ENCODE measurements at regions not wholly inside any gene's neighbourhood (a gene's known extent, or its start where the extent isn't known, plus 50 kb on each side); places are given as distances from the start of the nearest gene placed in this dataset.
"Not testable (repeated sequence)": the region's sequence is repeated elsewhere in the genome, so short reads cannot be mapped to it uniquely, and the experiment has no call there.

DNA sequence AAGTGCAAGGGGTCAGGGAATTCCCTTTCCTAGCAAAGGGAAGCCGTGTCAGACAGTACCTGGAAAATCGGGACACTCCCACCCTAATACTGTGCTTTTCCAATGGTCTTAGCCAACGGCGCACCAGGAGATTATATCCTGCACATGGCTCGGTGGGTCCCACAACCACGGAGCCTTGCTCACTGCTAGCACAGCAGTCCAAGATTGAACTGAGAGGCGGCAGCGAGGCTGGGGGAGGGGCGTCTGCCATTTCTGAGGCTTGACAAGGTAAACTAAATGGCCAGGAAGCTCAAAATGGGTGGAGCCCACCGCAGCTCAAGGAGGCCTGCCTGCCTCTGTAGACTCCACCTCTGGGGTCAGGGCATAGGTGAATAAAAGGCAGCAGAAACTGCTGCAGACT, 76.5 kb upstream of the LINC00632 start:
- not testable (repeated sequence) for H3K27me3 ChIP-seq (replicated peaks; ENCODE audit: insufficient read depth, low read length); H3K36me3 ChIP-seq (replicated peaks; ENCODE audit: insufficient read depth, low read length); H3K9me3 ChIP-seq (replicated peaks; ENCODE audit: insufficient read depth, low read length); DNase-seq; H3K9me2 ChIP-seq (replicated peaks; ENCODE audit: insufficient read depth, low read length); H3K27ac ChIP-seq (ENCODE audit: low read length); H3K4me3 ChIP-seq (ENCODE audit: low read length); H3F3A ChIP-seq (ENCODE audit: insufficient read depth, low read length); H3K4me2 ChIP-seq (ENCODE audit: low read depth, low read length); H3K9ac ChIP-seq (ENCODE audit: low read length); H3K79me2 ChIP-seq (ENCODE audit: low read length); H3K4me1 ChIP-seq (ENCODE audit: low read length); H4K20me1 ChIP-seq (ENCODE audit: insufficient read depth, low read length); H2AFZ ChIP-seq (ENCODE audit: low read length)

DNA sequence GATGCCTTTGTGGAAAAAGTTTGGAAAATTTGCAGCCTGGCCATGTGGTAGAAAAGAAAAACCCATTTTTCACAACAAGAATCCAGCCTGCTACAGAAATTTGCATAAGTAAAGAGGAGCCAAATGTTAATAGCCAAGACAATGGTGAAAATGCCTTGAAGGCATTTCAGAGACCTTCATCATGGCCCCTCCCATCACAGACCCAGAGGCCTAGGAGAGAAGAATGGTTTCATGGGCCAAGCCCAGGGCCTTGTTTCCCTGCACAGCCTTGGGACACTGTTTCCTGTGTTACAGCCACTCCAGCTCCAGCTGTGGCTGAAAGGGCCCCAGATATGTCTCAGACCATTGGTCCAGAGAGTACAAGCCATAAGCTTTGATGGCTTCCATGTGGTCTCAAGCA, 101.4 kb upstream of the LINC00632 start:
- Histone ChIP-seq H3K4me2 (ENCODE audit: low read depth, low read length) (no peak overlapping the region), H3K9me3 (replicated peaks; ENCODE audit: insufficient read depth, low read length) (no peaks in the 10 kb centered on the region), H3K36me3 (replicated peaks; ENCODE audit: insufficient read depth, low read length) (no peaks in the 10 kb centered on the region), H2AFZ (ENCODE audit: low read length) (no peak overlapping the region), H3K9ac (ENCODE audit: low read length) (no peak overlapping the region), H3F3A (ENCODE audit: insufficient read depth, low read length) (no peaks in the 10 kb centered on the region), H3K27me3 (replicated peaks; ENCODE audit: insufficient read depth, low read length) (no peaks in the 10 kb centered on the region), H3K79me2 (ENCODE audit: low read length) (no peaks in the 10 kb centered on the region), H3K27ac (ENCODE audit: low read length) (no peak overlapping the region), H3K9me2 (replicated peaks; ENCODE audit: insufficient read depth, low read length) (no peaks in the 10 kb centered on the region), H3K4me3 (ENCODE audit: low read length) (no peak overlapping the region), H3K4me1 (ENCODE audit: low read length) (no peaks in the 10 kb centered on the region), H4K20me1 (ENCODE audit: insufficient read depth, low read length) (no peaks in the 10 kb centered on the region)
- no peak for DNase-seq
- TF ChIP-seq EZH2phosphoT487 (IDR thresholded peaks at IDR 0.05; ENCODE audit: low read length) (no peak), EZH2 (optimal IDR thresholded peaks at IDR 0.05; ENCODE audit: low read depth, low read length) (no peak)
- TF ChIP-seq, protein P1, sequence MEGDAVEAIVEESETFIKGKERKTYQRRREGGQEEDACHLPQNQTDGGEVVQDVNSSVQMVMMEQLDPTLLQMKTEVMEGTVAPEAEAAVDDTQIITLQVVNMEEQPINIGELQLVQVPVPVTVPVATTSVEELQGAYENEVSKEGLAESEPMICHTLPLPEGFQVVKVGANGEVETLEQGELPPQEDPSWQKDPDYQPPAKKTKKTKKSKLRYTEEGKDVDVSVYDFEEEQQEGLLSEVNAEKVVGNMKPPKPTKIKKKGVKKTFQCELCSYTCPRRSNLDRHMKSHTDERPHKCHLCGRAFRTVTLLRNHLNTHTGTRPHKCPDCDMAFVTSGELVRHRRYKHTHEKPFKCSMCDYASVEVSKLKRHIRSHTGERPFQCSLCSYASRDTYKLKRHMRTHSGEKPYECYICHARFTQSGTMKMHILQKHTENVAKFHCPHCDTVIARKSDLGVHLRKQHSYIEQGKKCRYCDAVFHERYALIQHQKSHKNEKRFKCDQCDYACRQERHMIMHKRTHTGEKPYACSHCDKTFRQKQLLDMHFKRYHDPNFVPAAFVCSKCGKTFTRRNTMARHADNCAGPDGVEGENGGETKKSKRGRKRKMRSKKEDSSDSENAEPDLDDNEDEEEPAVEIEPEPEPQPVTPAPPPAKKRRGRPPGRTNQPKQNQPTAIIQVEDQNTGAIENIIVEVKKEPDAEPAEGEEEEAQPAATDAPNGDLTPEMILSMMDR (IDR thresholded peaks at IDR 0.05; ENCODE audit: low read length), result no peak

DNA sequence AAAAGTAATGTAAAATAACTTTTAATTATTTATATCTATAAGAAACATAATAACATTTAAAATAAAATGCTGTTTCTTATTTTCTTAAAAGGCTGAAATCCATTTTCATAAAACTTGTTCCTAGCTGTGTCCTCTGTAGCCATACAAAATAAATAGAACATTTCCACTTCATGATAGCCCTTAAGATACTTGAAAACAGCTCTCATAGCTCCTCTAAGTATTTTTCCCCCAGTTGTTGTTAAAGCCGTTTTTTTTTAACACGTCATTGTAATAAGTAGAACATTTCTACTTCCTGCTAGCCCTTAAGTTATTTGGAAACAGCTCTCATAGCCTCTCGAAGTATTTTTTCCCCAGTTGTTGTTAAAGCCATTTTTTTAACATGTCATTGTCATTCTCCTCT, 97.3 kb upstream of the SOX3 start:
- Histone ChIP-seq H3K4me2 (ENCODE audit: low read depth, low read length) (no peak overlapping the region), H3K9me3 (replicated peaks; ENCODE audit: insufficient read depth, low read length) (no peaks in the 10 kb centered on the region), H3K79me2 (ENCODE audit: low read length) (no peaks in the 10 kb centered on the region), H3K4me3 (ENCODE audit: low read length) (no peak overlapping the region), H3K27ac (ENCODE audit: low read length) (no peak overlapping the region), H3K9ac (ENCODE audit: low read length) (no peak overlapping the region), H3F3A (ENCODE audit: insufficient read depth, low read length) (no peaks in the 10 kb centered on the region), H4K20me1 (ENCODE audit: insufficient read depth, low read length) (no peaks in the 10 kb centered on the region), H2AFZ (ENCODE audit: low read length) (no peak overlapping the region), H3K4me1 (ENCODE audit: low read length) (no peaks in the 10 kb centered on the region), H3K27me3 (replicated peaks; ENCODE audit: insufficient read depth, low read length) (no peaks in the 10 kb centered on the region), H3K36me3 (replicated peaks; ENCODE audit: insufficient read depth, low read length) (no peaks in the 10 kb centered on the region), H3K9me2 (replicated peaks; ENCODE audit: insufficient read depth, low read length) (no peaks in the 10 kb centered on the region)
- no peak for DNase-seq
- TF ChIP-seq, protein P1 (IDR thresholded peaks at IDR 0.05; ENCODE audit: low read length), result no peak
- no peak for TF ChIP-seq EZH2phosphoT487 (IDR thresholded peaks at IDR 0.05; ENCODE audit: low read length)
- no peak for TF ChIP-seq EZH2 (optimal IDR thresholded peaks at IDR 0.05; ENCODE audit: low read depth, low read length)

DNA sequence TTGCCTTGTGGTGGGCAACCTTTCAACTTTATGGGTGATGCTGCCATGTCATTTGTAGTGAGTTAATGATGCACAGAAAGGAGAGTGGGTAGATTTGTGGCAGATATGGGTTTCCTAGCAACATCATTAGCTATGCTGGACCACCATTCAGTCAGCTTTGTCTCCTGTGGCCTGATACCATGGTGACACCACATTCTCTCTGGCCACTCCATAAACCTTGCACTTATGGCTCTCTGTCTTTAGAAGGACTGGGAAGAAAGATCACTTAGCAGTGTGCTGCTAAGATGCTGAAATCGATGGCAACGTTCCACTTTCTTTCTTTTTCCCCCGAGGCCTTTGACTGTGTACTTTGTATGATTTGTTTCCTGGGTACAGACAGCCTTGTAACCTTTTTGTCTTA, 95.0 kb upstream of the SOX3 start:
- no peak overlapping the region for H3K9ac ChIP-seq (ENCODE audit: low read length)
- no peaks in the 10 kb centered on the region for H3K27me3 ChIP-seq (replicated peaks; ENCODE audit: insufficient read depth, low read length)
- H3K4me3 ChIP-seq (ENCODE audit: low read length), result no peak overlapping the region
- H3K79me2 ChIP-seq (ENCODE audit: low read length), result no peaks in the 10 kb centered on the region
- no peaks in the 10 kb centered on the region for H3K9me3 ChIP-seq (replicated peaks; ENCODE audit: insufficient read depth, low read length)
- no peak overlapping the region for H3K4me2 ChIP-seq (ENCODE audit: low read depth, low read length)
- H2AFZ ChIP-seq (ENCODE audit: low read length), result no peak overlapping the region
- no peaks in the 10 kb centered on the region for H3K36me3 ChIP-seq (replicated peaks; ENCODE audit: insufficient read depth, low read length)
- H3K27ac ChIP-seq (ENCODE audit: low read length), result no peak overlapping the region
- no peaks in the 10 kb centered on the region for H4K20me1 ChIP-seq (ENCODE audit: insufficient read depth, low read length)
- H3K9me2 ChIP-seq (replicated peaks; ENCODE audit: insufficient read depth, low read length), result no peaks in the 10 kb centered on the region
- no peak for DNase-seq
- H3F3A ChIP-seq (ENCODE audit: insufficient read depth, low read length), result no peaks in the 10 kb centered on the region
- no peaks in the 10 kb centered on the region for H3K4me1 ChIP-seq (ENCODE audit: low read length)
- TF ChIP-seq EZH2phosphoT487 (IDR thresholded peaks at IDR 0.05; ENCODE audit: low read length) (no peak), EZH2 (optimal IDR thresholded peaks at IDR 0.05; ENCODE audit: low read depth, low read length) (no peak)
- TF ChIP-seq, protein P1 (IDR thresholded peaks at IDR 0.05; ENCODE audit: low read length), result no peak

Data from MM.1S (cell line).